Fibroblast of gingiva (primary cell): ENCODE measurements at regions not wholly inside any gene's neighbourhood (a gene's known extent, or its start where the extent isn't known, plus 50 kb on each side); places are given as distances from the start of the nearest gene placed in this dataset.

Experiments used
- DNase-seq: peaks from one replicate; pipeline ENCODE4 v3.0.0-alpha.2; 2011; ENCODE audit warnings: low read depth

DNA sequence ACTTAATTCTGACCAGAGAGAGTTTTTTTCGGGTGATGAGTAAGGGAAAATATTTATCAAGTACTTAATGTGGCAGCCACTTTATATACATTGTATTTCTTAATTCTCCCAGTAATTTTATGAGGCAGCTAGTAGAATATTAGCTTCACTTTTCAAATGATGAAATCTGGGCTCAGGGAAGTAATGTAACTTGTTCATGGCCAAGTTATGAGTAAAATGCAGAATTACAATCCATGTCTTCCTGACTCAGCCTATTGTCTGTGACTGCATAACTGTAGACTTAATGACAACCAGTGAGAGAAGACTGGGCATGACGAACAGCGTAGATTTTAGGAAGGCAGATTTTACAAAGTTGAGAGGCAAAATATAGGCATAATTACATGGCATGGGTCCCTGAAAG, 106.7 kb upstream of the MIS18BP1 start:
- DNase-seq = no peak

DNA sequence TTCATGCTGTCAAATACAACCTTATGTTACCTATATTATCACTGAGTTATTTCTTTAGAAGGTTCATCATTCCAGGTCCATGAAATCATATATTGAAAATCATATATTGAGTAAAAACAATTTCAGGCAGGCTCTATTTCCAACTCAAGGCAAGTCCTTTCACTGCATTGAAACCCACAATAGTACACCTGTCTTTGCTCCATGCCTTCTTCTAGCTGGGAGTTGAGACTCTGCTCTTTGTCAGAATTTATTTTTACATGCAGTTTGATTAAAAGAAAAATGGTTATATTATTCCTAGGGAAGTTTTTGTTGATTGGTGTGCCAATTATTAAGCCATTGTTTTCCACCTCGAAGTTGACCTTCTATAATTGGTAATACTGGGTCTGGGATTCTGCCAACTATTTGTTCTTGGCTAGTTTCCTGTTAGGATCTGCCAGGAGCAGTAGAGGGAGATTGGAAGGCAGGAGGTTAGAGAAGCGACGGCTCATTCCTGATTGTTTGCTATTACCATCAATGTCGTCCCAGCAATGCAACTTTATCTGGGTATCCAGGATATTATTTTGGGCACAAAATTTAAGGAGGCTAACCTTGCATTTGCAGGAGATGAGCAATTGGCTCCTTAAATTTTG, 79.5 kb upstream of the MIS18BP1 start:
- DNase-seq = no peak

DNA sequence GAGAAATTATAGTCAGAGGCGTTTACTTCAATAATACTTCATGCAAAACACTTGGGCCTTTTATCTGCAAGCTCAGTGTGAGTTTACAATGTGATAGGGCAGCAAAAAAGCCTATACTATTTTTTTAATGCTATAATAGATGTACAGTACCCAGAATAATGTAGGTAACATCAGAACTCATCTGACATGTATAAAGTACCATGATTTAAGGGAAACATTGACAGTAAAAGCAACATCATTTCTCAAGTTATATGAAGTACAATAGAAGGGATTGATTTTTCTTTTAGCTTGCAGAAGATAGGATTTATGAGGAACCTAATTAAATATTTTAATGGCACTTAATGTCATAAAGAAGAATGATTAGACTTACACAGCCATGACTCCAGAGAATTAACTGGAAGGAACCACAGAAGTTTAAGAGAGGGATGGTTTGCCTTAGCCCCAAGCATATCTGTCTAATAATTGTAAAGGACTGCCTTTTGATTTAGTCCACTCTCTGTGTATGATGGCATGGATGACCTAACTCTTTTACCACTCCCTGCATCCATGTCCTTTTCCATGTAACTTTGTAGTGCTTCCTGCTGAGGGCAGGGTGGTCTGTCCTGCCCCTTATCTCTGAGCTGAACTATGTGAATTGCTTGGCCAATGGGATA, 55.9 kb upstream of the MIS18BP1 start:
- DNase-seq = no peak
